ENCODE measurements at regions not wholly inside any gene's neighbourhood (a gene's known extent, or its start where the extent isn't known, plus 50 kb on each side); places are given as distances from the start of the nearest gene placed in this dataset.
"Not testable (repeated sequence)": the region's sequence is repeated elsewhere in the genome, so short reads cannot be mapped to it uniquely, and the experiment has no call there.

DNA sequence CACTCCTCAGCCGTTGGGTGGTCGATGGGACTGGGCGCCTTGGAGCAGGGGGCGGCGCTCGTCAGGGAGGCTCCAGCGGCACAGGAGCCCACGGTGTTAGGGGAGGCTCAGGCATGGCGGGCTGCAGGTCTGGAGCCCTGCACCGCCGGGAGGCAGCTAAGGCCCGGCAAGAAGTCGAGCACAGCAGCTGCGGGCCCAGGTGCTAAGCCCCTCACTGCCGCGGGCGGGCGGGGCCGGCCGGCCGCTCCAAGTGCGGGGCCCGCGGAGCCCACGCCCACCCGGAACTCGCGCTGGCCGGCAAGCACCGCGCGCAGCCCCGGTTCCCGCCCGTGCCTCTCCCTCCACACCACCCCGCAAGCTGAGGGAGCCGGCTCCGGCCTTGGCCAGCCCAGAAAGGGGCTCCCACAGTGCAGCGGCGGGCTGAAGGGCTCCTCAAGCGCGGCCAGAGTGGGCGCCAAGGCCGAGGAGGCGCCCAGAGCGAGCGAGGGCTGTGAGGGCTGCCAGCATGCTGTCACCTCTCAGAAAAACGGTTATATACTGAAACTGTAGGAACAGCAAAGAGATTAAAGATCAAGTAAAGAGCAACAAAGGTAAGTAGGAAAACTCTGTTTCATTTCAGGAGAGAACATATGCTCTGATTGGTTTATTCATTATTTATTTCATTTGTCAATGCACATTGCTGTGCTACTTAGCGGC is 419.0 kb upstream of the CNTNAP2 start:
- H4K20me1 ChIP-seq (replicated peaks; ENCODE audit: insufficient read depth); H3K4me3 Mint-ChIP-seq; H3K4me2 ChIP-seq; H3K79me2 ChIP-seq (replicated peaks; ENCODE audit: insufficient read depth); H3K27ac Mint-ChIP-seq; H3K4me3 ChIP-seq; DNase-seq (ENCODE audit: low spot score); H3K4me1 Mint-ChIP-seq; H3F3A ChIP-seq (replicated peaks; ENCODE audit: low read depth); H3K4me1 ChIP-seq (ENCODE audit: insufficient read depth); H3K9me2 ChIP-seq (ENCODE audit: insufficient read depth); H3K27me3 Mint-ChIP-seq (ENCODE audit: insufficient read depth, low read depth, poor library complexity); H3K27me3 ChIP-seq (ENCODE audit: insufficient read depth); H2AFZ ChIP-seq; H3K36me3 Mint-ChIP-seq (ENCODE audit: low read depth); ATAC-seq; H3K36me3 ChIP-seq (ENCODE audit: insufficient read depth); H3K27ac ChIP-seq (ENCODE audit: low read depth): not testable (repeated sequence)
- peaks cover 69% of the 10 kb centered on the region for H3K9me3 Mint-ChIP-seq

DNA sequence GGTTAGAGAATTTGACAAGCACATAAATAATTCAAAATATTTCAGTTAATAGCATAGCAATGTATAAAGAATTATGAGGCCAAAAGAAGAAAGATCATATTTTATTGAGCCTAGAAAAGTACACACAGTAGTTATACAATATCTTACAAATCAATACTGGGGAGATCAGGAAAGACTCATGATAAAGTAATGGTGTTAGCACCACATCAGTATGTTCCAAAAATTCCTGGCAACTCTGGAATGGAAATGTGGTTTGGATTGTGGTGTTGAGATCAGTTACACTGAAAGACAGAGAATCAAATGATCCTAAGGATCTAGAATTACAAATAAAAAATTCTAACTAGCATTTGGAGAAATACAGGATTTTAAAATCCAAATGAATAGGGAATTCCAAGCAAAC is 420.5 kb upstream of the CNTNAP2 start:
- Mint-ChIP-seq H3K27me3 (ENCODE audit: insufficient read depth, low read depth, poor library complexity) (peaks cover 3% of the 10 kb centered on the region), H3K4me1 (no peaks in the 10 kb centered on the region), H3K36me3 (ENCODE audit: low read depth) (peaks cover 5% of the 10 kb centered on the region; the same call in 2 of the 3 replicates), H3K4me3 (no peak overlapping the region), H3K27ac (no peak overlapping the region), H3K9me3 (peaks cover 80% of the 10 kb centered on the region)
- Histone ChIP-seq H3K9me2 (ENCODE audit: insufficient read depth) (no peaks in the 10 kb centered on the region), H3K4me2 (no peak overlapping the region), H3K27ac (ENCODE audit: low read depth) (no peak overlapping the region), H3K4me3 (no peak overlapping the region), H3K4me1 (ENCODE audit: insufficient read depth) (no peaks in the 10 kb centered on the region), H4K20me1 (replicated peaks; ENCODE audit: insufficient read depth) (no peaks in the 10 kb centered on the region), H3K27me3 (ENCODE audit: insufficient read depth) (no peaks in the 10 kb centered on the region), H3K36me3 (ENCODE audit: insufficient read depth) (peaks cover 9% of the 10 kb centered on the region; the same call in 1 of the 2 replicates), H3F3A (replicated peaks; ENCODE audit: low read depth) (no peaks in the 10 kb centered on the region), H2AFZ (no peak overlapping the region), H3K79me2 (replicated peaks; ENCODE audit: insufficient read depth) (no peaks in the 10 kb centered on the region)
- ATAC-seq (no peak), DNase-seq (ENCODE audit: low spot score) (no peak)
- no peak for TF ChIP-seq JUNB (IDR thresholded peaks at IDR 0.05; ENCODE audit: unreplicated experiment)
- TF ChIP-seq CREB1 (CRISPR knock-in tag; IDR thresholded peaks at IDR 0.05; ENCODE audit: low read depth): no peak
- no peak for TF ChIP-seq STAT1 (IDR thresholded peaks at IDR 0.05; ENCODE audit: unreplicated experiment)
- no peak for TF ChIP-seq EZH2phosphoT487 (IDR thresholded peaks at IDR 0.05; ENCODE audit: unreplicated experiment)
- TF ChIP-seq ZNF331 (CRISPR knock-in tag; IDR thresholded peaks at IDR 0.05; ENCODE audit: low read depth): no peak
- TF ChIP-seq, protein P1, sequence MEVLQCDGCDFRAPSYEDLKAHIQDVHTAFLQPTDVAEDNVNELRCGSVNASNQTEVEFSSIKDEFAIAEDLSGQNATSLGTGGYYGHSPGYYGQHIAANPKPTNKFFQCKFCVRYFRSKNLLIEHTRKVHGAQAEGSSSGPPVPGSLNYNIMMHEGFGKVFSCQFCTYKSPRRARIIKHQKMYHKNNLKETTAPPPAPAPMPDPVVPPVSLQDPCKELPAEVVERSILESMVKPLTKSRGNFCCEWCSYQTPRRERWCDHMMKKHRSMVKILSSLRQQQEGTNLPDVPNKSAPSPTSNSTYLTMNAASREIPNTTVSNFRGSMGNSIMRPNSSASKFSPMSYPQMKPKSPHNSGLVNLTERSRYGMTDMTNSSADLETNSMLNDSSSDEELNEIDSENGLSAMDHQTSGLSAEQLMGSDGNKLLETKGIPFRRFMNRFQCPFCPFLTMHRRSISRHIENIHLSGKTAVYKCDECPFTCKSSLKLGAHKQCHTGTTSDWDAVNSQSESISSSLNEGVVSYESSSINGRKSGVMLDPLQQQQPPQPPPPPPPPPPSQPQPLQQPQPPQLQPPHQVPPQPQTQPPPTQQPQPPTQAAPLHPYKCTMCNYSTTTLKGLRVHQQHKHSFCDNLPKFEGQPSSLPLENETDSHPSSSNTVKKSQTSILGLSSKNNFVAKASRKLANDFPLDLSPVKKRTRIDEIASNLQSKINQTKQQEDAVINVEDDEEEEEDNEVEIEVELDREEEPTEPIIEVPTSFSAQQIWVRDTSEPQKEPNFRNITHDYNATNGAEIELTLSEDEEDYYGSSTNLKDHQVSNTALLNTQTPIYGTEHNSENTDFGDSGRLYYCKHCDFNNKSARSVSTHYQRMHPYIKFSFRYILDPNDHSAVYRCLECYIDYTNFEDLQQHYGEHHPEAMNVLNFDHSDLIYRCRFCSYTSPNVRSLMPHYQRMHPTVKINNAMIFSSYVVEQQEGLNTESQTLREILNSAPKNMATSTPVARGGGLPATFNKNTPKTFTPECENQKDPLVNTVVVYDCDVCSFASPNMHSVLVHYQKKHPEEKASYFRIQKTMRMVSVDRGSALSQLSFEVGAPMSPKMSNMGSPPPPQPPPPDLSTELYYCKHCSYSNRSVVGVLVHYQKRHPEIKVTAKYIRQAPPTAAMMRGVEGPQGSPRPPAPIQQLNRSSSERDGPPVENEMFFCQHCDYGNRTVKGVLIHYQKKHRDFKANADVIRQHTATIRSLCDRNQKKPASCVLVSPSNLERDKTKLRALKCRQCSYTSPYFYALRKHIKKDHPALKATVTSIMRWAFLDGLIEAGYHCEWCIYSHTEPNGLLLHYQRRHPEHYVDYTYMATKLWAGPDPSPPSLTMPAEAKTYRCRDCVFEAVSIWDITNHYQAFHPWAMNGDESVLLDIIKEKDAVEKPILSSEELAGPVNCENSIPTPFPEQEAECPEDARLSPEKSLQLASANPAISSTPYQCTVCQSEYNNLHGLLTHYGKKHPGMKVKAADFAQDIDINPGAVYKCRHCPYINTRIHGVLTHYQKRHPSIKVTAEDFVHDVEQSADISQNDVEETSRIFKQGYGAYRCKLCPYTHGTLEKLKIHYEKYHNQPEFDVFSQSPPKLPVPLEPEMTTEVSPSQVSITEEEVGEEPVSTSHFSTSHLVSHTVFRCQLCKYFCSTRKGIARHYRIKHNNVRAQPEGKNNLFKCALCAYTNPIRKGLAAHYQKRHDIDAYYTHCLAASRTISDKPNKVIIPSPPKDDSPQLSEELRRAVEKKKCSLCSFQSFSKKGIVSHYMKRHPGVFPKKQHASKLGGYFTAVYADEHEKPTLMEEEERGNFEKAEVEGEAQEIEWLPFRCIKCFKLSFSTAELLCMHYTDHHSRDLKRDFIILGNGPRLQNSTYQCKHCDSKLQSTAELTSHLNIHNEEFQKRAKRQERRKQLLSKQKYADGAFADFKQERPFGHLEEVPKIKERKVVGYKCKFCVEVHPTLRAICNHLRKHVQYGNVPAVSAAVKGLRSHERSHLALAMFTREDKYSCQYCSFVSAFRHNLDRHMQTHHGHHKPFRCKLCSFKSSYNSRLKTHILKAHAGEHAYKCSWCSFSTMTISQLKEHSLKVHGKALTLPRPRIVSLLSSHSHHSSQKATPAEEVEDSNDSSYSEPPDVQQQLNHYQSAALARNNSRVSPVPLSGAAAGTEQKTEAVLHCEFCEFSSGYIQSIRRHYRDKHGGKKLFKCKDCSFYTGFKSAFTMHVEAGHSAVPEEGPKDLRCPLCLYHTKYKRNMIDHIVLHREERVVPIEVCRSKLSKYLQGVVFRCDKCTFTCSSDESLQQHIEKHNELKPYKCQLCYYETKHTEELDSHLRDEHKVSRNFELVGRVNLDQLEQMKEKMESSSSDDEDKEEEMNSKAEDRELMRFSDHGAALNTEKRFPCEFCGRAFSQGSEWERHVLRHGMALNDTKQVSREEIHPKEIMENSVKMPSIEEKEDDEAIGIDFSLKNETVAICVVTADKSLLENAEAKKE (CRISPR knock-in tag; IDR thresholded peaks at IDR 0.05): no peak
- no peak for TF ChIP-seq ZNF114 (CRISPR knock-in tag; IDR thresholded peaks at IDR 0.05)
- TF ChIP-seq, protein P2, sequence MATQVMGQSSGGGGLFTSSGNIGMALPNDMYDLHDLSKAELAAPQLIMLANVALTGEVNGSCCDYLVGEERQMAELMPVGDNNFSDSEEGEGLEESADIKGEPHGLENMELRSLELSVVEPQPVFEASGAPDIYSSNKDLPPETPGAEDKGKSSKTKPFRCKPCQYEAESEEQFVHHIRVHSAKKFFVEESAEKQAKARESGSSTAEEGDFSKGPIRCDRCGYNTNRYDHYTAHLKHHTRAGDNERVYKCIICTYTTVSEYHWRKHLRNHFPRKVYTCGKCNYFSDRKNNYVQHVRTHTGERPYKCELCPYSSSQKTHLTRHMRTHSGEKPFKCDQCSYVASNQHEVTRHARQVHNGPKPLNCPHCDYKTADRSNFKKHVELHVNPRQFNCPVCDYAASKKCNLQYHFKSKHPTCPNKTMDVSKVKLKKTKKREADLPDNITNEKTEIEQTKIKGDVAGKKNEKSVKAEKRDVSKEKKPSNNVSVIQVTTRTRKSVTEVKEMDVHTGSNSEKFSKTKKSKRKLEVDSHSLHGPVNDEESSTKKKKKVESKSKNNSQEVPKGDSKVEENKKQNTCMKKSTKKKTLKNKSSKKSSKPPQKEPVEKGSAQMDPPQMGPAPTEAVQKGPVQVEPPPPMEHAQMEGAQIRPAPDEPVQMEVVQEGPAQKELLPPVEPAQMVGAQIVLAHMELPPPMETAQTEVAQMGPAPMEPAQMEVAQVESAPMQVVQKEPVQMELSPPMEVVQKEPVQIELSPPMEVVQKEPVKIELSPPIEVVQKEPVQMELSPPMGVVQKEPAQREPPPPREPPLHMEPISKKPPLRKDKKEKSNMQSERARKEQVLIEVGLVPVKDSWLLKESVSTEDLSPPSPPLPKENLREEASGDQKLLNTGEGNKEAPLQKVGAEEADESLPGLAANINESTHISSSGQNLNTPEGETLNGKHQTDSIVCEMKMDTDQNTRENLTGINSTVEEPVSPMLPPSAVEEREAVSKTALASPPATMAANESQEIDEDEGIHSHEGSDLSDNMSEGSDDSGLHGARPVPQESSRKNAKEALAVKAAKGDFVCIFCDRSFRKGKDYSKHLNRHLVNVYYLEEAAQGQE (IDR thresholded peaks at IDR 0.05; ENCODE audit: unreplicated experiment): no peak
- no peak for TF ChIP-seq EZH2 (IDR thresholded peaks at IDR 0.05; ENCODE audit: low read depth, unreplicated experiment)
- no peak for TF ChIP-seq POLR2AphosphoS5 (IDR thresholded peaks at IDR 0.05; ENCODE audit: low read depth)
- TF ChIP-seq, protein P3, sequence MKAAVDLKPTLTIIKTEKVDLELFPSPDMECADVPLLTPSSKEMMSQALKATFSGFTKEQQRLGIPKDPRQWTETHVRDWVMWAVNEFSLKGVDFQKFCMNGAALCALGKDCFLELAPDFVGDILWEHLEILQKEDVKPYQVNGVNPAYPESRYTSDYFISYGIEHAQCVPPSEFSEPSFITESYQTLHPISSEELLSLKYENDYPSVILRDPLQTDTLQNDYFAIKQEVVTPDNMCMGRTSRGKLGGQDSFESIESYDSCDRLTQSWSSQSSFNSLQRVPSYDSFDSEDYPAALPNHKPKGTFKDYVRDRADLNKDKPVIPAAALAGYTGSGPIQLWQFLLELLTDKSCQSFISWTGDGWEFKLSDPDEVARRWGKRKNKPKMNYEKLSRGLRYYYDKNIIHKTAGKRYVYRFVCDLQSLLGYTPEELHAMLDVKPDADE (IDR thresholded peaks at IDR 0.05): no peak

Data from GM23338 (cell line).